Lung microvascular endothelial cell (primary cell): ENCODE measurements at regions not wholly inside any gene's neighbourhood (a gene's known extent, or its start where the extent isn't known, plus 50 kb on each side); places are given as distances from the start of the nearest gene placed in this dataset.

Experiments
- DNase-seq, 2 donors: peaks; one replicate each; pipeline versions ENCODE4 v3.0.0 to v3.0.0-alpha.2; 2010; ENCODE audit warnings: low read depth in 2 of 2

DNA sequence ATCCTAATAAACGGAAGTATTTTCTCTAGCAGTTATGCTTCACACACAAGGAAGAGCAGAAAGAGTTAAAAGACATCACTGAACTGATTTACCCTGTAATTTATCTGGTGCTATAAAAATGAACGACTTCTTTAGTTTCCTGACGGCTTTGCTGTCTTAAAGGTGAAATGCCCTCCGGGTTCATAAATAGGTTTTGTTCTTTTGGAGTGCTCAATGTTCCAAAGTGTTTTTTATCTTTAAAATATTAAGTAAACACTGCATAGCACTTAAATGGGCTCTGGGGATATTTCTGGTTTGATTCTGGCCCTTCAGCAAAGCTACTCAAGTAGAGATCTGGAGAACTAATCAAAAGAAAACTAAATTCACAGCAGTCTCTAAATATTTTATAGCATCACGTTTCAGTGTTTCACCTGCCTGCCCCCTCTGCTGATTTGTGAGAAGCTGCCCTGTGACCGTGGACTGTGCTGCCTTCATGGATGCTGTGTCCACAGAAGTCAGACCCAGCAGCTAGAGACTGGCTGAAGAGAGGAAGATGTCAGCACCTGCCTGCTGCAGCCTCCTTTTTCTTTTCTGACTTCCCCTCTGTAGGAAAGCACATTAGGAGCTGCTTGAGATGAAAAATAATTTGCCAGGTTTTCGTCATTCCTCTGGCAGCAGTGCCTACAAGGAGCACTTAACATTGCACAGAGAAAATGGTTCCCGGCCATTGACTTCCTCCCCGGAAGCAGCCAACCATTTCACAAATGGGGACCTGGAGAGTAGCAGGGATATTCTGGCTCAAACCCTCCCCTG, 205.1 kb upstream of the FSCB start:
- no peak for DNase-seq

DNA sequence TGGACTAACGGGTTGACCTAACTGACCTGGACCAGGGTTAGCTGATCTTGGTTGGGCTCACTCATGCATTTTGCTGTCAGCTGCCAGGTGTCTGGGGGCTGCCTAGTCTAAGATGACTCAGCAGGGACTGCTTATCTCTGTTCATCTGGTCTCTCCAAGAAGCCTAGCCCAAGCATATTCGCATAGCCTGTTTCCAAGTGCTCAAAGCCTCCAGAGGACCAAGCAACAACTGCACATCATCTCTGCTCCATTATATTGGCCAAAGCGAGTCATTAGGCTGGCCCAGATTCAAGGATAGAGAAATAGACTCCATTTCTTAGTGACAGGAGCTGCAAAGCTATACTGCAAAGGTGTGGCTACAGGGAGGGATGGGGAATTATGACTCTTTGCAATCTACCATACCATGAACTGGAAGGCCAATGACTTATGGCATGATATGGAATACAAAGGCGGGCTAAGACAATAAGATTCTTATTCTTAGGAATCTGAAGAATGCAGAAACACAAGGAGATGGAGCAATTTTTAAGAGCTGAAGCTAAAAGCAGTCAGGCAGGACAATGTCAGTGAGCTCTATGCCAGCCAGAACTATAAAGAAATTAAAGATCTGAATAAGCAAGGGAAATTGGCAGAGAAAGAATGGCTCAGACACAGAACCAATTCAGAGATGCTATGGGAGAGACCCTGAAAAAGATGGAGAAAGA, 194.6 kb upstream of the FSCB start:
- DNase-seq, result no peak

DNA sequence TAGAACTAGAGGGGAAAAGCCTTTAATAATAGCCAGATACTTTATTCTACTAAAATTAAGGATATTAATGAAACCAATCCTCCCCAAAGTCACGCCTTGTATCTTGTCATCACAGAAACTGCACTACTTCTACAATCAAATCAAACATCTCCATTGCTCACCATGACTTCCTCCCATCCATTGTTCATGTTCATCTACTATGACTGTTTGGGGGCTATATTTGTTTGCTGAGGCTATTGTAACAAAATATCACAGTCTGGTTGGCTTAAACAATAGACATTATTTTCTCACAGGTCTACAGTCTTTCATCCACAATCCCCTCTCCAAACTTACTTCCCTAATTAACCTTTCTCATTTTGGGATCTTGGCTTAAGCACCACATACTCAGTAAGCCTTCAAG, 193.6 kb upstream of the FSCB start:
- DNase-seq, result no peak

DNA sequence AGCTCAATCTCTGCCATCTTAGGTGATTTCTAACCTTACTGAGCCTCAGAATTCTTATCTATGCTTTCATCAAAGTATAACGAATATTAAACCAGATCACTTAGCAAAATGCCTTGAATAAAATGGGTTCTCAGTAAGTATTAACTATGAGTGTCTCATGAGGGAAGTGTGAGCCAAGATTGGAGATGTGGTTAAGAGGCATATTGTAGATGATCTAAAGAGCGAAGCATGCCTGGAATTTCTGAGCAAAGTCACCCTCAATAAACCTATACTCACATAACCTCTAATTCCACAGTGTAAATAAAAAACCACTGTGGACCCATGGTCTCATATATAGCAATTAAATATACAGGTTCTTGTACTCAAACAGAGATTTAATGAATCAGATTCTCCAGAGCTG, 193.1 kb upstream of the FSCB start:
- DNase-seq, result no peak

DNA sequence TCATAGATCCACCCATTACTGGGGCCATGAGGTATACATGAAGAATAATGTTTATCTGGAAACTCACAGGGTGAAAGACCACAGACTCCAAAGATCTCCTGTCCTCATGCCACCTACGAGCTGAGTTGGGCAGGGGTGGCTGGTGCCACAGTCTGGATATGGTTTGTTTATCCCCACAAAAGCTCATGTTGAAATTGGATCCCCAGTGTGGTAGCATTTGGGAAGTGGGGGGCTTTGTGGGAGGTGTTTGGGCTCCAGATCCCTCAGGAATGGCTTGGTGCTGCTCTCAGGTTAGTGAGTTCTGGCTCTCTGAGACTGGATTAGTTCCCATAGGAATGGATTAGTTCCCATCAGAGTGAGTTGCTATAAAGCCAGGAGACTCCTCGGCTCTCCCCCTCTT, 192.3 kb upstream of the FSCB start:
- DNase-seq, result no peak

DNA sequence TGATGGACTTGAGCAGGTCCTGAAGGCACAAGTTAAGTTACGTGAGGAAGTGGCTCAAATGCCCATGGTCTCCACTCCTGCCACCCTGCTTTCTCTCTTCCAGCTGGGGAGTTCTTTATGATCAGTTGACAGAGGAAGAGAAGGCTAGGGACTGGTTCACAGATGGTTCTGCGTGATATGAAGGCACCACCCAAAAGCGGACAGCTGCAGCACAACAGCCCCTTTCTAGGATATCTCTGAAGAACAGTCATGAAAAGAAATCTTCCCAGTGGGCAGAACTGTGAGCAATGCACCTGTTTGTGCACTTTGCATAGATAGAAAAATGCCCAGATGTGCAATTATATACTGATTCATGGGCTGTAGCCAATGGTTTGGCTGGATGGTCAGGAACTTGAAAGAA, 162.4 kb upstream of the FSCB start:
- DNase-seq, result no peak

DNA sequence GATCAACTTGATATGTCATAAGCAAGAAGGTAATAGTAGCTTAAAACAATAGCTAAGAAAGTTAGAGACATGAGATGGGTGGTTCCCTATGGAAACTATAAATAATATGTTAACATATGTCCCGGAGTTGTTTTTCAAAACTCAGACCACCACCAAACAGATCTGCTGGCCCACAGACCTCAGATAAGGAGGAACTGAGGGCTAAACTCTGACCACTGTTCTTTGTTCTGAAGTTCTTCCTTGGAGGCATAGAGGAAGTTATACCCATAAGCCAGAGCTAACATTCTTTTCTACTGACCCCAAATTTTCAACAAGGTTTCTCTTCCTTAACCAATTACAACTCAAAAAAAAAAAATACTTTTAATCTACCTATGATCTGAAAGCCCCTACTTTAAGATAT, 156.1 kb upstream of the FSCB start:
- DNase-seq, result no peak

DNA sequence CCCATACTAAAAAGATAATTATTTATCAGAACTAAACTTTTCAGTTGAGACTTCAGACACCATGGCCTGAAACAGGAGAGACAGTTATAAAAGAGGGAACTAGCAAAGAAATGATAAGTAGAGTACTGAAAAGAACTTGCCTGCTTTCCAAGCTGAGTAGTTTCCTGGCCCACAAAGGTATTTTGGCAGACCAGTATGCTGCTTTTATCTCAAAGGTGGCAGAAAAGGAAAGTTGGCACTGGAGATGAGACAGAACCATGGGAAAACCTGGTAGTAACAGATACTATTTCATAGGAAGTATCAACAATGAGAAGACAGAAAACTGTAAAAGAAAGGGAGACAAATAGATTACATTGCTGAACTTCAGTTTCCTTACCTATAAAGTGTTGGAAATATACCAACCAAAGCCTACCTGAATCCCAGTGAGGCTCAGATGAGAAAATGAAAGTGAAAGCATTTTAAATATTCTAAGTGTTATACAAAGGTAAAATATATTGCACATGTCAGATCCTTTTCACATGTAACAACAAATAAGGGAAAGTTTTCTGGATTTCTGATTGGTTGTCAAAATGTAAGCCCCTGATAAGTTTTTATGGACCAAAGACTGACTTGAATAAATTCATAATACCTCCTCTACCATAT, 155.3 kb upstream of the FSCB start:
- no peak for DNase-seq

DNA sequence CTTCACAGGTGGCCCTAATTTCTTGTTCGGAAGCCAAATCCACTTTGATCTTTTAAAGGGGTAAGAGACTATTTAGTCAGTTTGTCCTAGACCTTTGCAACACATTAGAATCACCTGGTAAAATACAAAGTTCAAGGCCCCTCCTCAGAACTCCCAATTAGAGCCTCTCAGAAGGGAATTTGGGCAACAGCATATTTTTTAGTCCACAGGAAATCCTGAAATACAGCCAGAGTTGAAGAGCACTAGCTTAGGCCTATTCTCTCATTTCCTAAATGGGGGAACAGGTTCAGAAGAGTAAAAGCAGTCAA, 151.3 kb upstream of the FSCB start:
- DNase-seq, result no peak

DNA sequence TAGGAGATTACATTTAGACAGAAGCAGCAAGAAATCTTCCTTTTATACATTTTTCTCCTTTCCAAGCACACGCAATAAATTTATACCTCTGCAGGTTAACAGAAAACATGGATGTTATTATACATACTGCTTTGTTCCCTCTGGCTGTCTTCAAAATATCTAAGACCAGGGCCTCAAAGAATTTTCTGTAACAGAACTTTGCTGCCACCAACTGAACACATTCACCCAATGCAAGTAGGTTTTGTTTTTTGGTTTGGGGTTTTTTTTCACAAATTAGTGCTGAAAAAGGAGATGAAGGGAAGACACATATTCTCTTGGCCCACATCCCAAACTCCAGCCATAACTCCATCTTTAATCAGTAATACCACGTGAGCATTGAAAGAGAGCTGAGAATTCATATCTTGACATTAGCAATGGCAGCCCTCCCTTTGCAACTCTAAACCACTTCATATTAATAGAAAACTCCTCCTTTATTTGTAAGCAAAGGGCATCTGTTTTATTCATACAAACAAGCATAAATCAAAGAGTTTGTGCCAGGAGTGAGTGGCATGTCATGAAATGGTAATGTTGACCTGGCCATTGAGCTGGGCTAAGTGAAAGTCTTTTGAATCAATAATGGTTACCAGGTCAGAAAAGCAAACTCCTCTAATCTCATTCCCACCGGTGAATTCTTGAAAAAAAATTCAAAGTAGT, 150.8 kb upstream of the FSCB start:
- DNase-seq, result no peak

DNA sequence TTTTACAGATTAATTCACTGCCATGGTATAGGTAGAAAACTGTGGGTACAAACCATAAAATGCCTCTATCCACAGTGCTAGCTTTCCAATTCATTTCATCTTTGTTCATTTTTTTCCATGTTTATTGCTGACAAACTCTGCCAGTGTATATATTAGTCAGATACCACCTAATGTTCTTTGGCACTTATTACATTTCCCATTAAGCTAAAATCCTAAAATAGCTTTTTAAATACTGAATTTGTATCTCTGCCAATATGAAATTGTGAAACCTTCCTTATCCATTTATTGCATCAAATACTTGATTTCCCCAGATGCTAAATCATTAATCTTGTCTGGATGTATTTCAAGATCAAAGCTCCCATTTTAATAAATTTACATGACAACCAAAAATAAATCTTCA, 150.1 kb upstream of the FSCB start:
- DNase-seq, result no peak

DNA sequence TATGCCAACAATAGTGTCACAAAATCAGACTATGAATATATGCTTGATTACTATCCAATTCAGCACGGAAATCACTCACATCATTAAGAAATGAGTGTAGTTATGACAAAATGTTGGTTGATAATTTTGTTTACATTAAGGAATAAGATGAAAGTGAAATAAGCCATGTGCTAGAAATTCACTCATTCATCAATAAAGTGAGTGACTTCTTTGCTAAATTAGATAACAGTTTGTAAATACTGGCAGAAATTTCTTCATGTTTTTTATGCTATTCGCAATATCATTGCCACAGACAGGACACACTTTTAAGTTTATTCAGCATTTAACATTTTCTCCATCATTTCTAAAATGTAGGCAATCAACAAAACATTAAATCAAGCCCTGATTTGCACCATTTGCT, 147.5 kb upstream of the FSCB start:
- no peak for DNase-seq

DNA sequence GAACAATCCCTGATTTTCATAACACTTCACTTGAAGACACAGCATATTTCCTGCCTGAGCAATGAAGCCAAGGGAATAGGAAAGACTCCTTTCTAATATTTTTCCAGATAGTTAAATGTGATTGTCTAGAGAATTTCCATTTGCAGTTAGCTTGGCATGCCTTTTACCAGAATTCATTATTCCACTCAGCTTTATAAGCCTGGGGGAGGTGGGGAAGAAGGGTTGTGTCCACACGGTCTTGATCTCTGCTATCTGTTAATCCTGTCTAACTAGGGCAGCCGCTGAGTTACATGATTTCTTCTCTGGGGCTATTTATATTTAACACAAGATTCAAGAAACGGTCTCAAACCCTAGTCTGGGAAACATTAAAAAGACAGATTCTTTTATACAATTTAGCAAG, 146.6 kb upstream of the FSCB start:
- DNase-seq, result no peak

DNA sequence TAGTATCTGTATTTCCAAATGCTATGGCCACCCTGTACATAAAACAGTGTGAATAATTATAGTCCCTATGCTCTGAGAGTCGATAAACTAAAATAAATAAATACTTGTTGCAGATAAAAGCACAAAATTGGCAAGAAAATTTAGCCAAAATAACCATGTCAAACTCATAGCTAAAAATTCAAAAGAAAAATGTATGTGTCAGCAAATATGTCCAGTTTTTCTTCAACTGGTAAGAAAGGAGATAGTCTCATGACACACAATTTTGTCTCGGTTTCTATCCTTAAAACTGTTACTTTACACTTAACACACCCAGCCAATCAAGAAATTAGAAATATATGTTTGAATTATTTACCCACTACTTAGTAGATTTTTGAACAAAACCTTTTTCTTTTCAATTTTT, 145.6 kb upstream of the FSCB start:
- DNase-seq, result no peak

DNA sequence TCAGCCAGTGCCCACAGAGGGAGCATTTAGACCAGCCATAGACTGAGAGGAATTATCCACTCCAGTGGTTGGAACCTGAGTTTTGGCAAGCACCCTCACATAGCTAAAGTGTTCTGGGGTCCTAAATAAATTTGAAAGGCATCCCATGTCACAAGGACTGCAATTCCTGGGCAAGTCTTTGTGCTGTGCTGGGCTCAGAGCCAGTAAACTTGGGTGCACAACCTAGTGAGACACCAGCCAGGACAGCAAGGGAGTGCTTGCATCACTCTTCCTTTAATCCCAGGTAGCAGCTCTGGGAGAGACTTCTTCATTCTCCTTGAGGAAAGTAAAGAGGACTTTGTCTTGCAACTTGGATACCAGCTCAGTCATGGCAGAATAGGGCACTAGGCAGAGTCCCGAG, 142.0 kb upstream of the FSCB start:
- DNase-seq, result no peak

DNA sequence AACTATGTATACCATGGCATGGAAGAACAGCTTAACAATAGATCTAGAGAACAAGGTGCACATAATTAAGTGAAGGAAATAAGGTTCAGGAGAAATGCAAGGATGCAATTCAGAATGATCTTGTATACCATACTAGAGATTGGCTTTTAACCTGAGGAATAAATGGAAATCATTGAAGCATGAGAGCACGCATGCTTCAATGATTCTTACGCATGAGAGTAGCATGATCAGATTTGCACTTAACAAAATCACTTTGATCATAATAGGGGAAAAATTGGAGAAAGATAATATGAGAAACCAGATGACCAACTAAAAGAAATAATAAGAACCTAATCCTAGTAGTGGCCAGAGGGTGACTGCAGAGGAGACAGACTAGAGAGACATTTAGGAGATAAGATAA, 133.3 kb upstream of the FSCB start:
- no peak for DNase-seq

DNA sequence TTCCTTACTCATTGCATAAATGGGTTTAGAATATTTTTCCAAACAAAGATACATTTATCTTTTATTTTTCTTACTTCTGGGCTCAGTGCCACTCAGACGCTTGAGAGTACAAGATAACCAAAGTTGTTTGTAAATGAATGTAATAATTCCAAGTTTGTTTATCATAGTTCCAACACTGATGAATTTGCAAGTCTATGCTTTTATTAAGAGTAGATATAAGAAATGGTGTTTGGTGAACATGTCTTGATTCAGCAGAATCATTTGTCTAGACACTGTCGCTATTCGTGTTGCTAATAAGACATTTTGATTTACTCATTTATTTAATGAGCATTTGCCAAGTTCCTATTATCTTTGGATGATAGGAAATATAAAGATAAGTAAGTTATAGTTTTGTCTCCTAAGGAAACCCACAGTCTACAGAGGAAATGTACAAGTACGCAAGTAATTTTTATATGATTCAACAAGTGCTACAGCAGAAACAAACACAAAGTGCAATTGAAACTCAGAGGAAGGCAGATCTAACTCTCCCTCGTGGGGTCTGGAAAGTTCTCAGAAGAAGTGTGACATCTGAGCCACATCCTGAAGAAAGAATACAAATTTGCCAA, 132.8 kb upstream of the FSCB start:
- DNase-seq, result no peak

DNA sequence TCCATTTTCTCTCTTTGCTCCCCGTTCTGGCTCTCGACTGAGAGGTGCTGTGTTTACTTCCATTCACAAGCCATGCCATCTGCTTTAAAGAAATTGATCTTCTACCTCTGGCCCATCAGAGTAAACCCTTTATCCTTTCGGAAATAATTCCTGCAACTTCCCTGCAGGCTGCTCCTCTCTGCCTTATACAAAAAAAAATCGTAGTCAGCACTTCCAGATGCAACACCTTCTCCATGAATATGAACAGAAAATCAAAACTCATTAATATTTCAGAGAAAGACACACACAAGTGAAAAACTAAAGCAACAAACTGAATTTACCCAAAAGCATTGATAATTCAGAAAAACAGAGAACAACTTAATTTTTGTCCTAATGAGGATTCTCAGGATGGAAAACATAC, 127.6 kb upstream of the FSCB start:
- DNase-seq, result no peak

DNA sequence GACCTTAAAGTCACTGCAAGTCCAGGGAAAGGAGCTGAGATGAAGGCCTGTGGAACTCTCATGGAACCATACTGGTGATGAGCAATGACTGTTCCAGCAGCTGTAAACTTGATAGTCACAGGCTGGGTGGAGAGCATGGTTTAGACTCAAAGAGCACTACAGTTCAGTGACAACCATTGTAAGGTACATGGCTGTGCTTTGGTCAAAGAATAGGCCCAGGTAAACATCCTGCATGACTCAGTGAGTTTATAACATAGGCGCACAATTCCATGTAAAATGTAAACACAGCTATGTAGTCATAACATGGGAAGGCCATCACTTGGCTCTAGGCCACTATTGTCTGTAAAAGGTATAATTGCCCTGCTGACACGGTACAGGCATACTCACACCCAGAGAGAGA, 119.3 kb upstream of the FSCB start:
- no peak for DNase-seq

DNA sequence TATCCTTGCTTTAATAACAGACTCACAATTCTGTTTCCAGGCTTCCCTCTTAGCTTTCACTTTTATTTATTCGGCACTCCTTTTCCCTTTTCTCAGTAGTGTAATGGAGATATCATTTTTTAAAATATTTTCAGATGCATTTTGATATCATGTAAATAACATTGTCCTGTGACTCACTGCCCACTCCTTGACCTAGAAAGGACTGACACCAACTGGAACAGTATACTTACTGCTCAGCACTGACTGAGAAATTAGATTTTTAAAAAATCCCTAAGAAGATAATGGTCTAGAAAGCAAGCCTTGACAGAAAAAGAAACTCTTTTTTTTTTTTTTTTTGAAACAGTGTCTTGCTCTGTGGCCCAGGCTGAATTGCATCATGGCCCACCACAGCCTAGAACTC, 118.0 kb upstream of the FSCB start:
- no peak for DNase-seq

DNA sequence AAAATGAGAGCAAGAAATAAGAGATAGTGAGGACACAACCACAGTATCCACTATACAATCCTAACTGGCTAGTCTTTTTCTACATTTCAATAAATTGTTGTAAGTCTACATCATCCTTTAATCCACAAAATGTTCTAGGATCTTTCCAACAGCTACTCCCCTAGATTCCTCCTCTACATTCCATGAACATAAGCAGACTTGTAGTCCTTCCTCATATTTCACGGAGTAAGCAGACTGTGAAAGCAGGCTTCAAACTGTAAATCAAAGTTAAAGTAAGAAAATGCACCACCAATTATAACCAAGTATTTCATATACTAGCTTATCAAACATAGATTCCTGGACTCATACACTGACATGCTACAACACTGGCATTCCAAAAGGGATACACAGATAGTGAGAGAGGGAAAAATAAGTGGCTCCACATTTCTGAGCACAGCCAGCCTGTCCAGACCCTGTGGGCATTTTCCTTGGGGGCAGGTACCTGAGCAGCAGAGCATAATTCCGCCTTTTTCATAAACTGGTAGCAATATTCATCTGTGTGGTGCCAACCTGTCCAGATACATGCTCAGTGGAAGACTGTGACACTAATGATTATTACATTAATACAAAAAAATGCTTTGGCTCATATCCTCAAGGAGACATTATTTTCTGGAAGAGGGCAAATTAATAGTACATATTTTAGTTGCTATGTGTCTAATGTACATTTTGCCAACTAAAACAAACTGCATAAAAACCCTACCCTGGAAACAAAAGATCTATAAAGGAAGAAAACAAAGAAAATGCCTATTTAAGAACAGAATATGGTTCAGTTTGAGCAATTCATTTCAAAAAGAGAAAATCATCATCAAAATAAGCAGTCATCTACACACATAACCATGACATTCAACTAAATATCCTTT, 113.3 kb upstream of the FSCB start:
- no peak for DNase-seq
